Stimulated activated CD4-positive, alpha-beta T cell treated with anti-CD3 and anti-CD28 coated beads, Interleukin-4, amount 100 ng/mL, for 1 hour (primary cell): ENCODE measurements at regions not wholly inside any gene's neighbourhood (a gene's known extent, or its start where the extent isn't known, plus 50 kb on each side); places are given as distances from the start of the nearest gene placed in this dataset.
"Not testable (repeated sequence)": the region's sequence is repeated elsewhere in the genome, so short reads cannot be mapped to it uniquely, and the experiment has no call there.

ENCODE experiments used
- DNase-seq: peaks from one replicate; pipeline ENCODE4 v3.0.0-alpha.2; 2020

- DNase-seq, result no peak
These were observed 70.8 kb downstream of the SHANK2 start for GRCh38 chr11:71181566-71181965.

DNA sequence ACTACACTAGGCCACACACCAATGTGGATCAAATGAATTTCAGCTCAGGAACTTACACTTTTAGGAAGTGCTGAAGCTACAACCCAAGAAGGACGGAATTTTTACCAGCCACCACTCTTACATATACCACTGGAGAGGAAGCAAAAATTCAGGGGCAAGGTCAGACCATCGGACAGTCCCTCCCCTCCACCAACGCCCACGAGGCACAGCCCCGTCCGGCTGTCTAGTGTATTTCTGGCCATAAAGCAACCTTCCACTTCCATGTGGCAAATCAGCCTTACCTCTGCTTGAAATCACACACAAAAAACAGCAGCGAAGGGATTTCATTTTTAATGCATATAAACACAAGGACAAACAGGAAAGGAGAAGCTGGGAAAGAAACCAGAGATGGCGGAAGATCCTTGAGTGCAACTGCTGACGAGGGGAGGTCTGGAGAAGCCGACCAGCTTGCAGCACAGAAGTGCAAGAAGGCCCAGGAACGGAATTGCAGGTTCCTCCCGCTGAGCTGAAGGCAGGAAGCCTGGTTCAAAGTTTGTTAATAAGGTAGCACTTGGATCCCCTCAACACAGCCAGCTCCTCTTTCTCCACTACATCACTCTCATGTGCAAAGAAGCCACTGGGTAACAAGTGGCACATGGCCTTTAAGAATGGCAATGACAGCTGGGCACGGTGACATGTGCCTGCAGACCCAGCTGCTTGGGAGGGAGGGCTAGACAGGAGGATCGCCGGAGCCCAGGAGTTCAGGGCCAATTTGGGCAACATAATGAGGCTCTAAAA is 71.5 kb downstream of the SHANK2 start:
- no peak for DNase-seq

GRCh38 chr11:71179877-71180605 is 72.3 kb downstream of the SHANK2 start:
- DNase-seq, result no peak

DNA sequence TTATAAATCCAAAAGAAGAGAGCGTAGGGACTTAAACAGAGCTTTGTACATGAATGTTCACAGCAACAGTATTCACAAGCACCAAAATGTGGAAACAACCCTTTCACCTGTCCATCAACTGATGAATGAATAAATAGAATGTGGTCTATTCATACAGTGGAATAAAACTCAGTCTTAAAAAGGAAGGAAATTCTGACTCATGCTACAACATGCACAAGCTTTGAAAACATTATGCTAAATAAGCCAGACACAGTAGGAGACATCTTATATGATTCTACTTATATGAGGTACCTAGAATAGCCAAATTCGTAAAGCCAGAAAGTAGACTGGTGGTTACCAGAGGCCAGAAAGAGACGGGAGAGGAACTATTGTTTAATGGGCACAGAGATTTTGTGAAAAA is 74.3 kb downstream of the SHANK2 start:
- no peak for DNase-seq

- no peak for DNase-seq
These were observed 75.6 kb downstream of the SHANK2 start for GRCh38 chr11:71176812-71177211.

GRCh38 chr11:71173709-71174108 is 78.7 kb downstream of the SHANK2 start:
- DNase-seq, result no peak

DNA sequence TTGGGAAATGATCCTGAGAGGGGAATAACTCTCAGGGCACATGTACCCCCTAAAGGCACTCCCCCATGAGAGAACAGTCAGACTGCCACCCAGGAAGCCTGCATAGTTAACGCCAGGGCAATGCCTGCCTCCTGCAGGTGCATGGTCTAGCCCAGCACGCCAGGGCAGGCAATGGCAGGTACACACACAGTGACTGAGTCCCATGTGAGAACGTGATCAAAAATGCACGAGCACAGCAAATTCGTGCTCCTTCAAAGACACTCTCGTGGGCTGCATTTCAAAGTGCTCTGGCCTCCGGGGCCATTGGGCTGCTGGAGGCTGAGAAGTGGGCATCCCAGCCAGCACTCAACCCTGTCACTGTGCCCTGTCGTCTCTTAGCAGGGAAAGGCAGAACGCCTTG is 79.7 kb downstream of the SHANK2 start:
- no peak for DNase-seq

DNA sequence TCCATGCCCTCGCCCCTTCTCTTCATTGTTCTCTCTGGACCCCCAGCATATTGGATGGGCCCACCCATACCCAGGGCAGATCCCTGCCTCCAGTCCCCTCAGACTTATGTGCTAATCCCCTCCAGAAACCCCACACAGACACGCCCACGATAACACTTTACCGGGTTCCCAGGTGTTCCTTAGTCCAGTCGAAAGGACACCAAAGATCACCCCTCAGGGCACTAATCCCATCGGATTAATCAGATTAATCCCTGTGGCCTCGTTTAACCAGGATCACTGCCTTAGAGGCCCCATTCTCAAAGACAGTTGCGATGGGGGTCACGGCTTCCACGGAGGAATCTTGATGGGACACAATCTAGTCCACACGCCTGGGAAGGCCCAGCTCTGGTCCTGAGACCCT is 80.8 kb downstream of the SHANK2 start:
- no peak for DNase-seq

- DNase-seq, result no peak
These were observed 81.6 kb downstream of the SHANK2 start for GRCh38 chr11:71170624-71171423.

GRCh38 chr11:71169313-71169712 is 83.1 kb downstream of the SHANK2 start:
- no peak for DNase-seq

DNA sequence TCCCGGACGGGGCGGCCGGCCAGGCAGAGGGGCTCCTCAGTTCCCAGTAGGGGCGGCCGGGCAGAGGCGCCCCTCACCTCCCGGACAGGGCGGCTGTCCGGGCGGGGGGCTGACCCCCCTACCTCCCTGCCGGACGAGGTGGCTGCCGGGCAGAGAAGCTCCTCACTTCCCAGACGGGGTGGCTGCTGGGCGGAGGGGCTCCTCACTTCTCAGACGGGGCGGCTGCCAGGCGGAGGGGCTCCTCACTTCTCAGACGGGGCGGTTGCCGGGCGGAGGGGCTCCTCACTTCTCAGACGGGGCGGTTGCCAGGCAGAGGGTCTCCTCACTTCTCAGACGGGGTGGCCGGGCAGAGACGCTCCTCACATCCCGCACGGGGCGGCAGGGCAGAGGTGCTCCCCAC is 84.6 kb downstream of the SHANK2 start:
- DNase-seq, result not testable (repeated sequence)

GRCh38 chr11:71165771-71166170 is 86.6 kb downstream of the SHANK2 start:
- no peak for DNase-seq

DNA sequence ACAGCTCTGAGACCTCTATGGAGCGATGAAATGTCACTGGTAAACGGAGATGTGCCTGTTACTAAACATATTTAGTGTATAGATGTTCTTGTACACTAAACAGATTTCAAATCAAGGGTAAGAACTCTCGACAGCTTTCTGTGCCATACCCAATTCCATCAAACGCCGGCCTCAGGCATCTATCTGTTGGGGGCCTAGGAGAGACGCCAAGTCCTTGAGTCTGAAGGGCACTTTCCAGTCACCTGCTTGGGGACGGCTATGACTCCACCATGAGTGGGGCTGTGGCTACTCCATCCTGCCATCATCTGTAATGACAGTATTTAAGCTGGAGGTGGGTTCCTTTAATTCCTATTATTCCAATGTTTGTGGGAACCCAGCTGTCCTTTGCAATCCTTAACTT is 87.8 kb downstream of the SHANK2 start:
- DNase-seq, result no peak

DNA sequence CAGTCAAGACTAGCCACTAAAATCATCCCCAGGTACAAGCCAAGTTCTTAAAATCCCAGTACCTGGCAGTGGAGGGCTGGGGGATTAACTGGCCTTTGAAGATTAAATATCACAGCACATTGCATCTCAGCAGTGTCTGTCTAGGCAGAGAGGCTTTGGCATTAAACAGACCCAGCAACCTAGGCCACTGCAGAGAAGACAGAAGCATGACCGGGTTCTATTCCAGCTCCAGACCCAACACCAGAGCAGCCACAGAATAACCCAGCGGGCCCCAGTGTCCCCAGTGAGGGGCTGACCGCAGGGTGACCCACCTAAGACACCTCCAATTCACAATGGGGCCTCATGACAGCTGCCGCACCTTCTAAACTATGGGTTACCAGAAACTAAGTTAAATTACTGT is 88.2 kb downstream of the SHANK2 start:
- DNase-seq, result no peak

DNA sequence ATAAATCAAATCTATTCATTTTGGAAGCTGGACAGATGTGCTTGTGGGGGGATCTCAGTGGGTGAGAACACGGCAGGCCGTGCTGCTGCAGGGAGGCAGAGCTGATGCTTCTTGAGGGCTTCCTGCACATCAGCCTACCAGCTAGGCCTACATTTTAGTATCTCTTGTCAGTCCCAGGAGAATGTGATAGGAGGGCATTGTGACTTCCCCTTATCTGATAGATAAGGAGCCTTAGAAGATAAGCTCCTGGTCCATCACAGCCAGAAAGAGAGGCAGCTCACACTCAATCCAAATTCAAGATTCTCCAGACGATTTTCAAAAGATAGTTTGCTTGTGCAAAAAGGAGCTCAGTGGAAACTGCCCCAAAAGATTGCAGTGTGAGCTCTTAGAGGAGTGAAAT is 89.0 kb downstream of the SHANK2 start:
- DNase-seq, result no peak

DNA sequence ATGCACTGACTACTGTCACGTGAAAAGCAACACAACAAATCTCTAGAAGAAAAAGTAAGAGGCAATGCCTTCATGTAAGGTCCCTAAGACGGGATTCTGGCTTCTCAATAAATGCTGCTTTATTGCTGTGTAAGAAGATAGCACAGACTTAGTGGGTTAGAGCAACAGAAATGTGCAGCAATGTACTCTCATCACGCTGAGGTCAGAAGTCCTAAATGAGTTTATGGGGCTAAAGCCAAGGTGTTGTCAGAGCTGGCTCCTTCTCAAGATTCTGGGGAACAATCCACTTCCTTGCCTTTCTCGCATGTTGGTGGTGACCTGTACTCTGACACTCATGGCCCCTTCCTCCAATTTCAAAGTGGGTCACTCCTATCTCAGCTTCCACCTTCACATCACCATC is 93.4 kb downstream of the SHANK2 start:
- no peak for DNase-seq

GRCh38 chr11:71157676-71158075 is 94.7 kb downstream of the SHANK2 start:
- not testable (repeated sequence) for DNase-seq

DNA sequence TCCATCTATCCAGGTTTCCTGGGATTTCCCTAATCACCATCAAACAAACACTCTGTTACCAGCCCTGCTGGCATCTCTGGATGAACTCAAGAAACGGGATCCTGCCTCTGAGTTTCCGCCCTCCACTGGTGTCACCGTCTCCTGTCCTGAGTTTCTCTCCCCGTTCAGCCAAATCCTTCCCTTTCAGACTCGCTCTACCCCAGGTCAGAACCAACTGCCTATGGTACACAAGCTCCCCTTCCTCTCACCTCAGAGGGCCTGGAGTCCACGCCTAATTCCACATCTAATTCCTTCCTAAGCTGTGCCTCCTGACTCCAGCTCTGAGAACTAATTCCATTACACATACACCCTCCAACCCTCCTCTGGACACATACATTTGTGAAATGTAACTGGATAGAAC is 96.1 kb downstream of the SHANK2 start:
- no peak for DNase-seq

DNA sequence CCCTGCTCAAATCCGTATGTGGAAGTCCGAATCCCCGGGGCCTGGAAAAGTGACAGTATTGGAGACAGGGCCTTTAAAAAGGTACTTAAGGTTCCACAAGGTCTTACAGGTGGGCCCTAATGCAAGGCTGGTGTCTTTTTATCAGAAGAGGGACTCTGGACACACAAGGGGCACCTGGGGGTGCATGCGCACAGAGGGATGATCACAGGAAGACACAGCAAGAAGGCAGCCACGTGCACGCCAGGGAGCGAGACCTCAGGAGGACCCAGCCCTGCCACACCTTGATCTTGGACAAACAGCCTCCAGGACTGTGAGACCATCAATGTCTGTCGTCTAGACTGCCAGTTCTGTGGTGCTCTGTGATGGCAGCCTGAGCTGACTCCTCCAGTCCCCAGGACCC is 96.5 kb downstream of the SHANK2 start:
- DNase-seq, result no peak

- DNase-seq, result no peak
These were observed 98.0 kb downstream of the SHANK2 start for GRCh38 chr11:71154261-71154805.

GRCh38 chr11:71153005-71153390 is 99.4 kb downstream of the SHANK2 start:
- no peak for DNase-seq

DNA sequence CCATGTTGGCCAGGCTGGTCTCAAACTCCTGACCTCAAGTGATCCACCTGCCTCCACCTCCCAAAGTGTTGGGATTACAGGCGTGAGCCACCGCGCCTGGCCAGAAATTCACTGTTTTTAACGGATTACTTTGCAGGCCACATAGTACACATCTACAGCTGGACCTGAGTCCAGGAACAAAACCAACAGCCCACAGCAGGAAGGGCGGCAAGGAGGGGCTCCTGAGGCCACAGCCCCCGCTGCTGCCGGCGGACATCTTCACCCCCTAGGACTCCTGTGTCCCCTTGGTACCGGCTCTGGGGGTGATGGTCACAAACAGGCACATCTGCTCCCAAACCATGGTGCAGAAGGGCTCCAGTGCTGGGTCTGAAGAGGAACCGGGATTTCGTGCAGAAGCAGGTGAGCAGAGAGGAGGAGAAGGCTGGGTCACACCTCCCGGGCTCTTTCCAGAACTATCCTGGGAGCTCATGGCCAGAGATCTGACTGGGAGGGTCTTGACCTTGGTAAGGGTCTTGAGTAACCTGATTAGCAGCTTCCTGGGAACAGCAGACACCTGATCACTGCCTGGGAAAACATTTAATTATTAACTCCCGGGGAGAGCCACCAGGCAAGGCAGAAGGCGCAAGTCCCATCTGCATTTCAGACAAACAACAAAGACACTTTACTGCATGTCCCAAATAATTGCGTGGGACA is 99.9 kb downstream of the SHANK2 start:
- DNase-seq, result not testable (repeated sequence)

- no peak for DNase-seq
These were observed 100.8 kb downstream of the SHANK2 start for GRCh38 chr11:71151561-71151960.
